CD4-positive, alpha-beta T cell treated with Interleukin-6 at 100 ng/mL for 8 hours (primary cell): ENCODE measurements at regions not wholly inside any gene's neighbourhood (a gene's known extent, or its start where the extent isn't known, plus 50 kb on each side); places are given as distances from the start of the nearest gene placed in this dataset.

Source experiments
- DNase-seq: peaks from one replicate; pipeline ENCODE4 v3.0.0-alpha.2; 2020; ENCODE audit warnings: mixed read lengths, low spot score

DNA sequence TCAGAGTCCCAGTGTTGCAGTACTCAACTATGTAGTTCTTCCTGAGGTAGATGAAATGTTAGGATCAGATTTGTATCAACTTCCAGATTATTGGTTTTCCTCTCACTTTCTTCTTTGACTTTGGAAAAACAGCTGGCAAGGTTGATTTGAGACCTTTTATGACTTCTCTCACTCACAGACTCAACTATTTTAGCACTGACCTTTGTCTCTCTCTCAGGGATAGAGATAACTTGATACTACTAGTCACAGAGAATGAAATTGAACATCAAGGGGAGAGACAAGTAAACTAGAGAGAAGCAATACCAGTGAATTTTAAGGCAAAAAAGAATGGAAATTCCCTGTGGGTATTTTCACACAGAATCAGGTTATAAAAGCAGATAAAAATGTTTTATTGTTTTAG is 159.7 kb upstream of the B3GALT2 start:
- no peak for DNase-seq

DNA sequence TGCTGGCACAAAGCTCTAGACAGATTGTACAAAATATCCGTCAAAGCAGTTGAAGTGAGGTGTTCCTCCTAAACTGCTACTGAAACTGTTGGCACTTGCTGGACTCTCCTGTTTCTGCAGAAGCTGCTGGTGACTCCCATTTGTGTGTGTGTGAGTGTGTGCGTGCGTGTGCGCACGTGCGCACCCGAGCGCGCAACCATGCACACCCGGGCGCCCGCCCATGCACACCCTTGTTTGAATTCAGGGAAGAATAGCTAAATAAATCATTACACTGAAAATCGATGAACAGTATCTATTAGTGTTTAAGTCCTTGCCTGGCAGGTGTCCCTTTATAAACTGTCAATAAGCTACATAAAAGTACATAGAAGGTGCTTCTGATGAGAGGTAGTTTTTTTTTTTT is 156.4 kb upstream of the B3GALT2 start:
- no peak for DNase-seq

DNA sequence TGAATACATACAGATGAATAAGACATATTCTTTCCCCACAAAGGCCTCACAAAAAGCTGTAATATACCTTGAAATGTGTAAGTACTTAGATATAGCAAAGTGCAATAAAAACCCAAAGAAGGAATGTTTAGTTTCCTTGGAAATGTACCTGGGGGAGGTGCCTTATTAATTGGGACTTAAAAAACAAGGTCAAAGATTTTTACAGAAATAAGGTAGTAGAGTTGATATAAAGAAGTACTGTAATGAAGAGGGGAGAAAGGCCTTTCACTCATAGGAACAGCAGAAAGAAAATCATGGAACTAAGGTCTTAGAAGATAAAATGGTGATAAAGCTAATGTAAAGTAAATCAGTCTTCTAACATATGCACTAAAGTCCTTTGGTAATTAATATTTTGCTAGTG is 153.9 kb upstream of the B3GALT2 start:
- DNase-seq, result no peak

DNA sequence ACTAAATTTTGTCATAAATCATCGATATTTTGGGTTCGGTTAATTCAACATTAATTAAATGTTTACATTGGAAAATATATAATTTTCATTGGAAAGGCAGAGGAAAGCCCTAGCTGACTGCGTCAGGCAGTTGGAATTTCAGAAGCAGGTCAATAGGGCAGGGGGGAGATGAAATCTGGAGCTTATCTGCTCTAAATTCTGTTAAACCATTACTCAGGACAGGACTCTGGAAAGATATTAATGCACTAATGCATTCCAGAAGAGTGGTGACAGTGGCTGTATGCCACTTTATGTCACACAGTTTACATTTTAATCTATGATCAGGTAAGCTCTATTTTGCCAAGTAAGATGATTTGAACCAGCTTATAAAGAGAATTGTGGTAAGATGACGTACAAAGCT is 153.0 kb upstream of the B3GALT2 start:
- no peak for DNase-seq

DNA sequence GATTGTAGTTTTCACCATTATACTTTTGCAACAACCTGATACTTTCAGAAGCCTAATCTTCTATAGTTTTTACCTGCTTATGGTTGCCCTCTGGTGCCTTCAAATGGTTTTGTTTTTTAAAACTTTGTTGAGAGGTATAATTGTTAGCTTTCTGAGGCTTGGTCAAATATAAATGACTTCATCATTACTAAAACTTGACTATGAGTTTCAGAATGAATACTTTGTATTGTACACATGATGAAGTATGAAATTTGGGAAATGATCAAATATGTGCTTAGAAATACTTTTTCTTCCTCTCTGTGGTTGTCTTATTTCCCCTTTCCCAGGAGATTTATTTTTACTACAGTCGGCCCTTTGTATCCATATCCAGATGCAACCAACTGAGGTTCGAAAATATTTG is 151.8 kb upstream of the B3GALT2 start:
- DNase-seq, result no peak

DNA sequence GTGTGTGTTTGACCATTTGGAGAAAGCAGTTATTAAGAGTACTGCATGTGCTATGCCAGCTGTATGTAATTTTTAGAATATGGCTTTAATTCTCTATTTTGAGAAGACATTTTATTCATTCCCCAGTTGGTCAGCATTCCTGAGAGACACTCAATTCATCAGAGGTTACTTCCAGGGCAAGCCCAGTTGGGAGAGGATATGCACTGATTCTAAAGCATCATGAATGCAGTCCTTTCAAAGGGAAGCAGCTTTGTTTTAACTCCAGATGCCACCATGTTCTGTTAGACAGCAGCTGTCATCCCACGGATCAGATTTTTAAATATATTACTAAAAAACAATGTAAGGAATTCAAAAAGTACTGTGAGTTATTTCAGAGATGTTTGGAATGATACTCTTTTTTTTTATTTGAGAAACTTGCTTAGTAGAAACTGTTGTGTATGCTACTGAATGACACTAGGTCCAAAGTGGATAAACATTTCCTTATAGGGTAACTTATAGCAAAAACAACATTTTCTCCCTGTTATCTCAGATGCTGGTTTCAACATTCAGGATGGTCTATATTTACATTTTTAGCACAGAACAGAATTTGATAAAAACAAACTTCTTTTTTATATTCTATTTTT is 149.5 kb upstream of the B3GALT2 start:
- DNase-seq, result no peak

DNA sequence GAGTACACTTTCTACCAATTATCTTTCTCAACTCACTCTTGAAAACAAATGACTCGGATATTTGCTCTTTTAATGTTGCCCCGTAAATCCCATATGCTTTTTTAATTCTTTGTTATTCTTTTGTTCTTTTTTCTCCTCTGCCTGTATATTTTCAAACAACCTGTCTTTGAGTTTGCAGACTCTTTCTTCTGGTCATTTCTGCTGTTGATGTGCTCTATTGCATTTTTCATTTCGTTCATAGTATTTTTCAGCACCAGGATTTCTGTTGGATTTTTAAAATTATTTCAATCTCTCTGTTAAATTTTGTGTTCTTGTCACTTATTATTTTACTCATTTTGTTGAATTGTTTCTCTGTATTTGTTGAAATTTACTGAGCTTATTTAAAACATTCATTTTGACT is 146.8 kb upstream of the B3GALT2 start:
- DNase-seq, result no peak

DNA sequence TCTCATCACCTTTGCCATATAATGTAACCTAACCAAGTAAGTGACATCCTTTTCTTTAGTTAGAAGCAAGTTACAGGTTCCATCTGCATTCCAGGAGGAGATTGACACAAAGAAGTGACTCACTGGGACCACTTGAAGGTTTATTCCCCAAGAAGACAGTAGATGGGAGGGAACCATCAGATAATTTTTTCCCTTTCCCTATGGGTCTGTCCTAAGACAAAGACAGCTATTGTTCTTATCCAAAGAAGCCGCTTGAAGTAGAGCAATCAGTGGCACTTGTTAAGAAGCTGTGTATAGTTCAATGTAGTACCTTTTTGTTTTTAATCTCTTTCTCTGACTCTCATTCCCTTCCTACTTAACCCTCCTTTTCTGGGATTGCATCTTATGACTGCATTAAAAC is 139.9 kb upstream of the B3GALT2 start:
- no peak for DNase-seq

DNA sequence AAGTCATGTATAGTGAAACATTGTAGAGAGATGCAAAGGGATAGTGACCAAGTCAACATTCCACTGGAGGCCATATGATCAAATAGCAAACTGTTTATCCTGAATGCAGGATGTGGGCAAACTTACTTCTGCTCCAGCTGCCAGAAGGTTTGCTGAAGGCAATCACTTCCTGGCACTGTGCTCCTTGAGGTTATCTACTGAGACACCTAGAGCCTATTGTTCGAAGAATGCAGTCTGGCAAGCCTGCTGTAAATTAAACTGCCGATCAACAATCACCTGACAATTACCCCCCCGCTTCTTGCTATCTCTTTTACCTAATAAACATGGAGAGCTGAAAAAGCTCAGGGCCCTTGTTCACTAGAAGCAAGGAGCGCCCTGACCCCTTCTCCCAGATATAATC is 139.4 kb upstream of the B3GALT2 start:
- no peak for DNase-seq

DNA sequence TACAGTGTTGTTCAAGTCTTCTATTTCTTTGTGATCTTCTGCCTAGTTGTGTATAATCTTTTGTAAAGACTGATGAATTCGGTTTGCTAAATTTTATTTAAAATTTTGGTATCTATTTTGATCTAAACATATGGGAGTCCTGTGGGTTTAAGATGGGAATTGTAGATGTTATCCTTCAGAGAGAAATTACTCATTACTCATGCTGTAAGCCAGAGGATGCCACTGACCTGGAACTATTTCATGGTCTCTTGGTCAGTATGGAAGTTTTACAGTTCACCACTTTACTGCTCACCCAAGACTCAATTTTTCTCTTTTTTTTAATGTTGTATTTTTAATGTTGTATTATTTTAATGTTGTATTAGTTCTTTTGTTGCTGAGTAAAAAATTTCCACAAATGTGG is 138.6 kb upstream of the B3GALT2 start:
- DNase-seq, result no peak

DNA sequence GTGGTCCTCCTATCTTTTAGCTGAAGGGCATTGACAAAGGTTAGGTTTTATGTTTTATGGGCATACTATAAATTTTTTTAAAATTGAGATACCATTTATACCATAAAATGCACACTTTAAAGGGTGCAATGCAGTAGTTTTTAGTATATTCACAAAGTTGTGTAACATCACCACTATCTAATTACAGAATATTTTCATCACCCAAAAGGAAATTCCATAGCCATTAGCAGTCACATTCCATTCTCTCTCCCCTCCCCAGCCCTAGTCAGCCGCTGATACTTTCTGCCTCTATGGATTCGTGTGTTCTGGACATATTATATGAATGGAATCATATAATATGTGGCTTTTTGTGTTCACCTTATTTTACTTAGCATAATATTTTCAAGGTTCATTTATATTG is 135.8 kb upstream of the B3GALT2 start:
- no peak for DNase-seq

DNA sequence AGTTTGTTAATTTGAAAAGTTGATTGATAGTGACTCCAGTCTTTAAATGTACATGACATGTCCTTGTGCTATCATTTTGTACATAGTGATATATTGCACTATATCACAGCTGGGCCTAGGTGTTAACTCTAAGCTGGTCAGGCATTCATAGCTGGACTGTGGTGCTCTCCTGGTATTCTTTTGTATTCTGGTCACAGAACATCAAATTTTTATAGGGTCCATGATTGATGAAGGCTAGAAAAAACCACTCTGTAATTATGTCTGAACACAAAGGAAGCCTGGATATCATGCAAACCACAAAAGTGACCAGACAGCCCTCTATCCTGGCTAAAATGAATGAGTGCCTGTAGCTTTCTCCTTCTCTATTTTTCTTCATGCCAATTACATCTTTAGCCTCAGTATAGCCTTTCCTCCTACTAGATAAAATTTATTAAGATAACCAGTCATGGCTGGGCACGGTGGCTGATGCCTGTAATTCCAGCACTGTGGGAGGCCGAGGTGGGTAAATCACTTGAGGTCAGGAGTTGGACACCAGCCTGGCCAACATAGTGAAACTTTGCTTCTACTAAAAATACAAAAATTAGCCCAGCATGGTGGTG is 134.9 kb upstream of the B3GALT2 start:
- no peak for DNase-seq

DNA sequence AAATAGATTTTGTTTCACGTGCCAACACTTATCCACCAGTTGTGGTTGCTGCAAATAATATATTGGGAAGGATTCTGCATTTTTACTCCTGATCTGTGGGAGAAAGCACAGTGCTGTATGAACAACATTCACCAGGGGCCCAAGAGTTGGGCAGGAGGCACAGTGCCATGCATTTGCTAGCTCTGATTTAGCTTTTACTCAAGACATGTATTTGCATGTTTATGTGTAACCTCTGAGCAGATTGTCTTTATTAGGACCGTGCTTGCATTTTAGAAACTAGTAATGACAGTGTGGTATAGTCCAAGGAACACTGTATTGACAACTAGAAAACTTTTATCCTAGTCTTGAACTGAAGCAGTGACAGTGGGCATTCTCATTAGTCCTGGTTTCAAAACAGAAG is 133.9 kb upstream of the B3GALT2 start:
- DNase-seq, result no peak

DNA sequence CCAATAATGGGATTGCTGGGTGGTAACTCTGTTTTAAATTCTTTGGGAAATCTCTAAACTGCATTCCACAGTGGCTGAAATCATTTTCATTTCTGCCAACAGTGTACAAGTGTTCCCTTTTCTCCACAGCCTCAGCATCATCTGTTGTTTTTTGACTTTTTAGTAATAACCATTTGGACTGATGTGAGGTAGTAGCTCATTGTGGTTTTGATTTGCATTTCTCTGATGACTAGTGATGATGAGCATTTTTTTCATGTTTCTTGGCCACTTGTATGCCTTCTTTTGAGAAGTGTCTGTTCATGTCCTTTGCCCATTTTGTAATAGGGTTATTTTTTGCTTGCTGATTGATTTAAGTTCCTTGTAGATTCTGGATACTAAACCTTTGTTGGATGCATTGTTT is 131.9 kb upstream of the B3GALT2 start:
- no peak for DNase-seq

DNA sequence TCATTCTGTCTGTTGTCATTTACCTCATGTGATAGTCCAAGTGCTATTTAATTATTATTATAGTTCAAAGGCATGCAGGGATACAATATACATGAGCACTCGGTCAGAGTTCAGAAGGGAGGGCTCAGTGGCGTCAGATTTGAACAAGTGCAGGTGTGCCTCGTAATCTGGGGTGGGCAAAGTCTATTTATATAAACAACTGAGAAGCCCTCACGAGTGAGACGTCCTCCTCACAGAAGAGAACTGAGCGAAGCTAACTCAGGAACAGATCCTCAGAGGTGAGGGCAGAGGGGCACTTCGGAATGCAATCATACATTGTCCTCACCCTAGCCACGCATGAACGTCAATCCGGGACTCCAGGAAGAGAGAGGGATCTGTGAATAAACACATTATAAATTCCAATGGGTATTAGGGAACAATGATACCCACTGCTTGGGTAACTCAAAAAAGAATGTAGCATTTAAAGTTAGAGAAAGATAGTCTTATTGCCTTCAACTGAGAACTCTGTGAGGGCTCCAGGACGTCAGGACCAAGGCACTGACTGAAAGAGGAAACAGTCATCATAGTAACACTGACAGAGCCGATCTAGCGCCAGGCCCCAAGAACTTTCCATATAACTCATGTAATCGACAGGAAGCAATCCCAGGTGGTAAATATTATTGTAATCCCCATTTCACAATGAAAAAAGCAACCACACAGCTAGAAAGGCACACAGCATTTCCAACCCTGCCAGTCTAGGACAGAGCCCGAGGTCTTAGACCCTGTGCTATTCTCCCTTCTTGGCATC is 127.1 kb upstream of the B3GALT2 start:
- DNase-seq, result no peak

DNA sequence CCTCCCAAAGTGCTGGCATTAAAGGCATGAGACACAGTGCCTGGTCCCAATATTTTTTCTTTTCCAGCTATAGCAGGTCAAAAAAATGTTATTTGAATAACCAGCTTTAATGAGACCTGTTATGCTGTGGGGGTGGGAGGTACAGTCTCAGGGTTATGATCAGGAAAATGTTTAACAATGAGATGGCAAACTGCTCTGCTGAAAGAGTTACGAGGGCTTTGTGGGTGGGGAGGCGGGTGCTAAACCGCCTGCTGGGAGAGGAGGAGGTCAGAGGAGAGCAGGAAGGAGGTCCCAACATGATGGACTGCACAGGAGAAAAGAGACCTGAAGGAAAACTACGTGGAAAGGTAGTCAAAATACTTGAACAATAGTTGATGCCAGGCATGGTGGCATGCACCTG is 126.0 kb upstream of the B3GALT2 start:
- no peak for DNase-seq

DNA sequence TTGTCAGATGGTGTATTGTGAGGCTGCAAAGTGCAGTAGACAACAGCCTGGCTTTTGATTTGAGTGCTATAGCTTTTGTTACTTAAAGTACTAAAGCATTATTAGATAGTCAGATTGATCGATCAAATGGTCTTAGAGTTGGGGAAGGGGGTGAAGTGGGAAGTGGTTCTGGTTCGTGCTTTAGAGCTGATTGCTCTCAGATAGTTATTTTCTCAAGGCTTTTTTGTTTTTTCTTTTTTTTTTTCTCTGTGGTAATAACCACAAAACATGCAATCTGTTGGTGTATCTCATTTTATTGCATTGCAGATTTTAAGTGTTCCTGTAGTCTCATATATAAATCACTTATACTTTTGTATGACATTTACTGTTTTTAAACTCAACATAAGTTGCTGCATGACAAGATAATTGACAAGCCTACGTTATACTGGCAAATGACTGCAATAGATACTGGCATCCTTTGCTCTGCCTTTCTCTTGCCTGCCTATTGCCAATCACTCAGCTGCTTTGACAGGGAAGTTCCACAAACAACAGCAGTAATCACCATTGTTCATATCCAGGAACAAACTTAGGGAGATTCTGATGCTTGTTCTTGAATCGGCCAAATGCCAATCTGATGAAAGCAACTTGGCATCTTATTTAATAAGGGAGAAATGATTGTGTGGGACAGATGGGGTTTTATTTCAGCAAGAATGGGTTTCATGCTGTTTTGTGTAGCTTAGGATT is 125.0 kb upstream of the B3GALT2 start:
- no peak for DNase-seq

DNA sequence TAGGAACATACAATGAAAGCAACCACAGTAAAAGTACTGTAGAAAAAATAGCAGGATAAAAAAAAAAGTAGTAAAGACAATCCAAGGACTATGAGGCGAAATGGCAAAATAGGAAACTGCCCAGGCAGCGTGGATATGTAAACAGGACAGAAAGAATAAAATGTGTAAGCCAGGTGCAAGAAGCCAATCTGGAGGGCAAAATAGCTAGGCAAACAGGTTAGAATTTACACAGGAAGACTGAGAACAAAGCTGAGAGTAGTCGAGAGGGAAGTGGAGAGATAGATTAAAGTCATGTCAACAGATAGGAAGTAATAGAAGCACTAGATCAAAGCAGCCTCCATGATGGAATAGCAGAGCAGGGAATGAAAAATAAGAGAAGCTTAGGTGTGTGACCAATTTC is 124.2 kb upstream of the B3GALT2 start:
- DNase-seq, result no peak

DNA sequence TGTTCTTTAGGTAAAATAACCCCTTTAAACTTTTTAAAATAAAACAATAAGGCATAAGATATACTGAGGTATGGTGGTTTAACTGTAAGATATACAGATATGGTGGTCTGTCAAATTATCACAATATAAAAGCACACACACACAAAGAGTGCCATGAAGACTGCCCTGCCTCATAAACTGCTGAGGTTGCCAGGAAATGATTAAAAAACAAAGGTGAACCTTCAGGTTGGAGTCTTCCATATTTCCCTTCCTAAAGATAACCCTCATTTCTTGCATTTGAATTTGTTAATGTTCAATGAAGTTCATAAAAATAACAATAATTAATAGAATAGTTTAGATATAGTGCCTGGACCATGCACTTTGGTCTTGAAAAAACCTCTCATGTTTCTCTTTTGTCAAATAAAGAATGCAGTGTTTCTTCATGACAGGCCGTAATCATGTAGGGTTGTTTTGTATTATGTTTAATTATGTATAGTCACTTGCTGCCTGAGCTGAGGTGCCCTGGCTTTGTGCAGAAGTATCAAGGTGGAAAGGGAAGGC is 123.6 kb upstream of the B3GALT2 start:
- DNase-seq, result no peak

DNA sequence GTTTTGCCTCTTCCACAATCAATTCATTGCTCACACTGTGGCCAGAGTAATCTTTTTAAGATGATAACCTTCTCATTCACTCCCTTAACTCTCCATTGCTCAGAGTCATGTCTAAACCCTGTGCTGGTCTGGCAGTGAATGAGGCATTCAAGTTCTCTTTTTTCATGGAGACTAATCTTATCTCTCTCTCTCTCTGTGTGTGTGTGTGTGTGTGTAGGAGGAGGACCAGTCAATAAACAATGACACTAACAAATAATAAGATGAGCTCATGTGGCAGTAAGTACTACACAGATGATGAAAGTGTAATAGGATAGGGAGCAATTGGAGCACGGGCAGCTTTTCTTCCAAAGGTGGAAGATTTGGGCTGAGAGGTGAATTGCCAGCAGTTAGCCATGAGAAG is 122.0 kb upstream of the B3GALT2 start:
- no peak for DNase-seq

DNA sequence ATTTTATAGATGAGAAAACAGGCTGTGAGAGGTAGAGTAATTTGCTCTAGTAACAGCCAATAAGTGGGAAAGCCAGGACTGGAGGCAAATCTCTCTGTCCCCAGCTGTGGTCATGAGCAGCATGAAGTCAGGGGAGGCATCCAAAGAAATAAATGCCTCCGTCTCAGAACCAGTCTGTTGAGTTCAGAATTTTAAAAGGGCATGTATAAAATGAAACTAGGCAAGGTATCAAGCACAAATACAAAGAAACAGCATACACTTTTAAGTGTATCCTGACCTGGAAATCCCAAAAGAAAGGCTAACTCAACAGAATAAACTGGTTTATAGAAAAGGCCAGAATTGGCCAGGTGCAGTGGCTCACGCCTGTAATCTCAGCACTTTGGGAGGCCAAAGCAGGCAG is 120.0 kb upstream of the B3GALT2 start:
- no peak for DNase-seq
